ENCODE measurements at regions not wholly inside any gene's neighbourhood (a gene's known extent, or its start where the extent isn't known, plus 50 kb on each side); places are given as distances from the start of the nearest gene placed in this dataset.
A peak's percentile ranks its signal among the peaks of the same experiment; 100 is the strongest.
"Not testable (repeated sequence)": the region's sequence is repeated elsewhere in the genome, so short reads cannot be mapped to it uniquely, and the experiment has no call there.

- not testable (repeated sequence) for H3K23ac ChIP-seq (ENCODE audit: low read length in 2 of 2); H2AFZ ChIP-seq (ENCODE audit: low read depth, low read length)
These were observed 101.4 kb downstream of the PRR15 start for GRCh38 chr7:29664999-29665398.

GRCh38 chr7:29667096-29667669, 103.5 kb downstream of the PRR15 start:
- H2AK5ac ChIP-seq (ENCODE audit: low read length, severe bottlenecking); H3K27ac ChIP-seq (ENCODE audit: low read length, poor library complexity, severe bottlenecking); H3K36me3 ChIP-seq (ENCODE audit: control insufficient read depth in 1 of 2, insufficient read depth in 2 of 2, low read depth in 1 of 2, low read length in 2 of 2); H2AFZ ChIP-seq (ENCODE audit: low read depth, low read length); H3K4me3 ChIP-seq (ENCODE audit: insufficient read depth in 1 of 2, low read depth in 1 of 2, low read length in 2 of 2); H3K4ac ChIP-seq (ENCODE audit: low read depth in 1 of 2, low read length in 2 of 2); H2BK5ac ChIP-seq (ENCODE audit: low read depth, low read length, poor library complexity, severe bottlenecking); H3K9ac ChIP-seq (ENCODE audit: low read length); H3K9me3 ChIP-seq (ENCODE audit: control insufficient read depth, low read length); DNase-seq; H3K14ac ChIP-seq (ENCODE audit: low read length in 2 of 2); H3K4me2 ChIP-seq (ENCODE audit: low read length, poor library complexity, severe bottlenecking); H2BK15ac ChIP-seq (ENCODE audit: low read depth, poor library complexity, severe bottlenecking); H3K23ac ChIP-seq (ENCODE audit: low read length in 2 of 2); H3K27me3 ChIP-seq (ENCODE audit: control insufficient read depth in 1 of 2, insufficient read depth in 1 of 2, low read length in 2 of 2); H2BK12ac ChIP-seq (ENCODE audit: low read length in 2 of 2); H3K79me1 ChIP-seq (replicated peaks; ENCODE audit: low read length, poor library complexity, severe bottlenecking); H3K18ac ChIP-seq (ENCODE audit: low read depth in 1 of 2, low read length in 2 of 2); H4K91ac ChIP-seq (ENCODE audit: low read length); H2BK120ac ChIP-seq (ENCODE audit: low read depth, low read length); H3K4me1 ChIP-seq (ENCODE audit: control insufficient read depth, insufficient read depth, low read depth, low read length); H4K8ac ChIP-seq (ENCODE audit: low read length): not testable (repeated sequence)
- 100% methylated on average over 1 of the region's 5 CpGs for WGBS

More at GRCh38 chr7:29664999-29665398, 101.4 kb downstream of the PRR15 start:
- H3K36me3 ChIP-seq (ENCODE audit: control insufficient read depth in 1 of 2, insufficient read depth in 2 of 2, low read depth in 1 of 2, low read length in 2 of 2); H3K18ac ChIP-seq (ENCODE audit: low read depth in 1 of 2, low read length in 2 of 2); DNase-seq; H3K27me3 ChIP-seq (ENCODE audit: control insufficient read depth in 1 of 2, insufficient read depth in 1 of 2, low read length in 2 of 2); H3K9ac ChIP-seq (ENCODE audit: low read length); H2BK15ac ChIP-seq (ENCODE audit: low read depth, poor library complexity, severe bottlenecking); H2BK5ac ChIP-seq (ENCODE audit: low read depth, low read length, poor library complexity, severe bottlenecking); H2BK12ac ChIP-seq (ENCODE audit: low read length in 2 of 2); H3K4me2 ChIP-seq (ENCODE audit: low read length, poor library complexity, severe bottlenecking); H2BK120ac ChIP-seq (ENCODE audit: low read depth, low read length); H3K4me3 ChIP-seq (ENCODE audit: insufficient read depth in 1 of 2, low read depth in 1 of 2, low read length in 2 of 2); H4K8ac ChIP-seq (ENCODE audit: low read length); H4K91ac ChIP-seq (ENCODE audit: low read length); H3K9me3 ChIP-seq (ENCODE audit: control insufficient read depth, low read length); H2AK5ac ChIP-seq (ENCODE audit: low read length, severe bottlenecking); H3K14ac ChIP-seq (ENCODE audit: low read length in 2 of 2); H3K4me1 ChIP-seq (ENCODE audit: control insufficient read depth, insufficient read depth, low read depth, low read length); H3K4ac ChIP-seq (ENCODE audit: low read depth in 1 of 2, low read length in 2 of 2); H3K27ac ChIP-seq (ENCODE audit: low read length, poor library complexity, severe bottlenecking); H3K79me1 ChIP-seq (replicated peaks; ENCODE audit: low read length, poor library complexity, severe bottlenecking): not testable (repeated sequence)
- no CpG with 5 or more reads among the region's 1 CpG for WGBS

DNA sequence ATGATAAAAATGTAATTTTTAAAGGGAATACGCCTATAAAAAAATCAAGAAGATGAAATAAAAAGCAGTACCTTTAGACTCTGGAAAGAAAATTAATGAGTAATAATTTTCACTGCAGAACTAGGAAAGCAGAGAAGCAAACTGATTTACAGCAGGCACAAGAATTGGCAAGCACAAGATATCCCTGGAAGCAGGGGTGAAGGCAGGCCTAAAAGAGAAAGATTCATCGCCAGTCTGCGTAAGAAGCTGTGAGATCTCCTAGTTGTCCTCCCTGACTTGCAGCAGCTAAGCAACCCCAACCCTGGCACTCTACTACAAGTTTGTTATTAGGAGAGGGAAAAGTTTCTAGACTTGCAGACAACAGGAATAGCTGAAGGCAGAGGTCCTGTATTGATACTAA, 107.7 kb downstream of the PRR15 start:
- not testable (repeated sequence) for H3K9ac ChIP-seq (ENCODE audit: low read length); H4K8ac ChIP-seq (ENCODE audit: low read length); H2BK5ac ChIP-seq (ENCODE audit: low read depth, low read length, poor library complexity, severe bottlenecking); H3K18ac ChIP-seq (ENCODE audit: low read depth in 1 of 2, low read length in 2 of 2); H3K36me3 ChIP-seq (ENCODE audit: control insufficient read depth in 1 of 2, insufficient read depth in 2 of 2, low read depth in 1 of 2, low read length in 2 of 2); DNase-seq; H3K14ac ChIP-seq (ENCODE audit: low read length in 2 of 2); H3K9me3 ChIP-seq (ENCODE audit: control insufficient read depth, low read length); H3K4me1 ChIP-seq (ENCODE audit: control insufficient read depth, insufficient read depth, low read depth, low read length); H3K27ac ChIP-seq (ENCODE audit: low read length, poor library complexity, severe bottlenecking); H3K23ac ChIP-seq (ENCODE audit: low read length in 2 of 2); H3K79me1 ChIP-seq (replicated peaks; ENCODE audit: low read length, poor library complexity, severe bottlenecking); H2BK15ac ChIP-seq (ENCODE audit: low read depth, poor library complexity, severe bottlenecking); H2BK12ac ChIP-seq (ENCODE audit: low read length in 2 of 2); H4K91ac ChIP-seq (ENCODE audit: low read length); H3K27me3 ChIP-seq (ENCODE audit: control insufficient read depth in 1 of 2, insufficient read depth in 1 of 2, low read length in 2 of 2); H2BK120ac ChIP-seq (ENCODE audit: low read depth, low read length); H2AFZ ChIP-seq (ENCODE audit: low read depth, low read length); H2AK5ac ChIP-seq (ENCODE audit: low read length, severe bottlenecking); H3K4me2 ChIP-seq (ENCODE audit: low read length, poor library complexity, severe bottlenecking); H3K4ac ChIP-seq (ENCODE audit: low read depth in 1 of 2, low read length in 2 of 2)
- peak overlapping the region in 1 of 2 experiments; percentile 44 for H3K4me3 ChIP-seq (ENCODE audit: insufficient read depth in 1 of 2, low read depth in 1 of 2, low read length in 2 of 2)
- WGBS, result no CpG with 5 or more reads among the region's 3 CpGs

- WGBS, result no CpG with 5 or more reads among the region's 1 CpG
- H2BK15ac ChIP-seq (ENCODE audit: low read depth, poor library complexity, severe bottlenecking); H3K18ac ChIP-seq (ENCODE audit: low read depth in 1 of 2, low read length in 2 of 2); DNase-seq; H2BK120ac ChIP-seq (ENCODE audit: low read depth, low read length); H3K9ac ChIP-seq (ENCODE audit: low read length); H2BK5ac ChIP-seq (ENCODE audit: low read depth, low read length, poor library complexity, severe bottlenecking); H3K4ac ChIP-seq (ENCODE audit: low read depth in 1 of 2, low read length in 2 of 2); H3K4me2 ChIP-seq (ENCODE audit: low read length, poor library complexity, severe bottlenecking); H3K4me3 ChIP-seq (ENCODE audit: insufficient read depth in 1 of 2, low read depth in 1 of 2, low read length in 2 of 2); H3K27me3 ChIP-seq (ENCODE audit: control insufficient read depth in 1 of 2, insufficient read depth in 1 of 2, low read length in 2 of 2); H3K27ac ChIP-seq (ENCODE audit: low read length, poor library complexity, severe bottlenecking); H2AK5ac ChIP-seq (ENCODE audit: low read length, severe bottlenecking); H3K36me3 ChIP-seq (ENCODE audit: control insufficient read depth in 1 of 2, insufficient read depth in 2 of 2, low read depth in 1 of 2, low read length in 2 of 2); H3K79me1 ChIP-seq (replicated peaks; ENCODE audit: low read length, poor library complexity, severe bottlenecking); H4K91ac ChIP-seq (ENCODE audit: low read length); H3K14ac ChIP-seq (ENCODE audit: low read length in 2 of 2); H2AFZ ChIP-seq (ENCODE audit: low read depth, low read length); H2BK12ac ChIP-seq (ENCODE audit: low read length in 2 of 2); H3K9me3 ChIP-seq (ENCODE audit: control insufficient read depth, low read length); H4K8ac ChIP-seq (ENCODE audit: low read length); H3K4me1 ChIP-seq (ENCODE audit: control insufficient read depth, insufficient read depth, low read depth, low read length); H3K23ac ChIP-seq (ENCODE audit: low read length in 2 of 2): not testable (repeated sequence)
These were observed 110.0 kb downstream of the PRR15 start for GRCh38 chr7:29673635-29674034.

Data from mesenchymal stem cell (in vitro differentiated cells and primary cell).